ENCODE measurements at regions not wholly inside any gene's neighbourhood (a gene's known extent, or its start where the extent isn't known, plus 50 kb on each side); places are given as distances from the start of the nearest gene placed in this dataset.
A peak's percentile ranks its signal among the peaks of the same experiment; 100 is the strongest.

- TF ChIP-seq TAF1 (IDR thresholded peaks at IDR 0.05; ENCODE audit: low read depth, low read length): no peak
- TF ChIP-seq POU2F2 (IDR thresholded peaks at IDR 0.05; ENCODE audit: low read depth, low read length): no peak
- no peak for TF ChIP-seq PAX5 (IDR thresholded peaks at IDR 0.05; ENCODE audit: insufficient read depth, low read length, severe bottlenecking)
- no peak for TF ChIP-seq POLR2AphosphoS5 (IDR thresholded peaks at IDR 0.05; ENCODE audit: low read depth, low read length)
- TF ChIP-seq POLR2A (IDR thresholded peaks at IDR 0.05; ENCODE audit: low read depth, low read length): no peak
- no peak for TF ChIP-seq SPI1 (IDR thresholded peaks at IDR 0.05; ENCODE audit: low read depth, low read length)
- DNase-seq (ENCODE audit: insufficient read length, low spot score): no peak
- FAIRE-seq: no peak
Measured at GRCh38 chr6:169841251-169841650, 89.8 kb downstream of the ERMARD start.

GRCh38 chr6:169839898-169840631, 88.6 kb downstream of the ERMARD start:
- FAIRE-seq (no peak), DNase-seq (ENCODE audit: insufficient read length, low spot score) (no peak)
- no peak for TF ChIP-seq POLR2A (IDR thresholded peaks at IDR 0.05; ENCODE audit: low read depth, low read length)
- TF ChIP-seq POU2F2 (IDR thresholded peaks at IDR 0.05; ENCODE audit: low read depth, low read length): no peak
- no peak for TF ChIP-seq PAX5 (IDR thresholded peaks at IDR 0.05; ENCODE audit: insufficient read depth, low read length, severe bottlenecking)
- no peak for TF ChIP-seq TAF1 (IDR thresholded peaks at IDR 0.05; ENCODE audit: low read depth, low read length)
- no peak for TF ChIP-seq SPI1 (IDR thresholded peaks at IDR 0.05; ENCODE audit: low read depth, low read length)
- no peak for TF ChIP-seq POLR2AphosphoS5 (IDR thresholded peaks at IDR 0.05; ENCODE audit: low read depth, low read length)

GRCh38 chr6:169839493-169839892, 88.1 kb downstream of the ERMARD start:
- FAIRE-seq (no peak), DNase-seq (ENCODE audit: insufficient read length, low spot score) (no peak)
- TF ChIP-seq POLR2A (IDR thresholded peaks at IDR 0.05; ENCODE audit: low read depth, low read length): no peak
- TF ChIP-seq TAF1 (IDR thresholded peaks at IDR 0.05; ENCODE audit: low read depth, low read length): no peak
- TF ChIP-seq SPI1 (IDR thresholded peaks at IDR 0.05; ENCODE audit: low read depth, low read length): no peak
- no peak for TF ChIP-seq PAX5 (IDR thresholded peaks at IDR 0.05; ENCODE audit: insufficient read depth, low read length, severe bottlenecking)
- TF ChIP-seq POU2F2 (IDR thresholded peaks at IDR 0.05; ENCODE audit: low read depth, low read length): no peak
- no peak for TF ChIP-seq POLR2AphosphoS5 (IDR thresholded peaks at IDR 0.05; ENCODE audit: low read depth, low read length)

- no peak for FAIRE-seq
- DNase-seq (ENCODE audit: insufficient read length, low spot score): no peak
- TF ChIP-seq POLR2A (IDR thresholded peaks at IDR 0.05; ENCODE audit: low read depth, low read length): no peak
- TF ChIP-seq POU2F2 (IDR thresholded peaks at IDR 0.05; ENCODE audit: low read depth, low read length): no peak
- TF ChIP-seq SPI1 (IDR thresholded peaks at IDR 0.05; ENCODE audit: low read depth, low read length): no peak
- TF ChIP-seq TAF1 (IDR thresholded peaks at IDR 0.05; ENCODE audit: low read depth, low read length): no peak
- TF ChIP-seq POLR2AphosphoS5 (IDR thresholded peaks at IDR 0.05; ENCODE audit: low read depth, low read length): no peak
- no peak for TF ChIP-seq PAX5 (IDR thresholded peaks at IDR 0.05; ENCODE audit: insufficient read depth, low read length, severe bottlenecking)
Measured at GRCh38 chr6:169839029-169839481, 87.6 kb downstream of the ERMARD start.

- TF ChIP-seq POLR2A (IDR thresholded peaks at IDR 0.05; ENCODE audit: low read depth, low read length): no peak
- no peak for TF ChIP-seq POLR2AphosphoS5 (IDR thresholded peaks at IDR 0.05; ENCODE audit: low read depth, low read length)
- no peak for TF ChIP-seq POU2F2 (IDR thresholded peaks at IDR 0.05; ENCODE audit: low read depth, low read length)
- TF ChIP-seq SPI1 (IDR thresholded peaks at IDR 0.05; ENCODE audit: low read depth, low read length): no peak
- no peak for TF ChIP-seq TAF1 (IDR thresholded peaks at IDR 0.05; ENCODE audit: low read depth, low read length)
- TF ChIP-seq PAX5 (IDR thresholded peaks at IDR 0.05; ENCODE audit: insufficient read depth, low read length, severe bottlenecking): no peak
- FAIRE-seq: no peak
- no peak for DNase-seq (ENCODE audit: insufficient read length, low spot score)
Measured at GRCh38 chr6:169838346-169839028, 87.1 kb downstream of the ERMARD start.

- no peak for DNase-seq (ENCODE audit: insufficient read length, low spot score)
- FAIRE-seq: no peak
- no peak for TF ChIP-seq TAF1 (IDR thresholded peaks at IDR 0.05; ENCODE audit: low read depth, low read length)
- peak; percentile 25; the same call in 1 of the 2 replicates for TF ChIP-seq SPI1 (IDR thresholded peaks at IDR 0.05; ENCODE audit: low read depth, low read length)
- TF ChIP-seq PAX5 (IDR thresholded peaks at IDR 0.05; ENCODE audit: insufficient read depth, low read length, severe bottlenecking): no peak
Measured at GRCh38 chr6:169837529-169838250, 86.3 kb downstream of the ERMARD start.

- FAIRE-seq (no peak), DNase-seq (ENCODE audit: insufficient read length, low spot score) (no peak)
- no peak for TF ChIP-seq POLR2A (IDR thresholded peaks at IDR 0.05; ENCODE audit: low read depth, low read length)
- no peak for TF ChIP-seq POU2F2 (IDR thresholded peaks at IDR 0.05; ENCODE audit: low read depth, low read length)
- TF ChIP-seq PAX5 (IDR thresholded peaks at IDR 0.05; ENCODE audit: insufficient read depth, low read length, severe bottlenecking): no peak
- TF ChIP-seq POLR2AphosphoS5 (IDR thresholded peaks at IDR 0.05; ENCODE audit: low read depth, low read length): no peak
- TF ChIP-seq TAF1 (IDR thresholded peaks at IDR 0.05; ENCODE audit: low read depth, low read length): no peak
- TF ChIP-seq SPI1 (IDR thresholded peaks at IDR 0.05; ENCODE audit: low read depth, low read length): no peak
Measured at GRCh38 chr6:169833258-169833794, 81.9 kb downstream of the ERMARD start.

GRCh38 chr6:169832247-169832948, 81.0 kb downstream of the ERMARD start:
- no peak for DNase-seq (ENCODE audit: insufficient read length, low spot score)
- no peak for TF ChIP-seq POLR2AphosphoS5 (IDR thresholded peaks at IDR 0.05; ENCODE audit: low read depth, low read length)
- no peak for TF ChIP-seq POU2F2 (IDR thresholded peaks at IDR 0.05; ENCODE audit: low read depth, low read length)
- TF ChIP-seq PAX5 (IDR thresholded peaks at IDR 0.05; ENCODE audit: insufficient read depth, low read length, severe bottlenecking): no peak
- no peak for TF ChIP-seq SPI1 (IDR thresholded peaks at IDR 0.05; ENCODE audit: low read depth, low read length)
- no peak for TF ChIP-seq TAF1 (IDR thresholded peaks at IDR 0.05; ENCODE audit: low read depth, low read length)
- no peak for TF ChIP-seq POLR2A (IDR thresholded peaks at IDR 0.05; ENCODE audit: low read depth, low read length)
- no peak for FAIRE-seq
